HG03439 (cell line): ENCODE measurements at regions not wholly inside any gene's neighbourhood (a gene's known extent, or its start where the extent isn't known, plus 50 kb on each side); places are given as distances from the start of the nearest gene placed in this dataset.

Experiments used
- ATAC-seq: cut with Tn5 transposase; IDR thresholded peaks from one replicate; pipeline ENCODE4 v1.9.1; 2021; ENCODE audit warnings: mild to moderate bottlenecking, moderate library complexity; ENCODE audit not compliant: unreplicated experiment

- no peak for ATAC-seq
These were observed 79.0 kb upstream of the ODAD2 start for GRCh38 chr10:28077889-28078288.

- no peak for ATAC-seq
These were observed 76.5 kb upstream of the ODAD2 start for GRCh38 chr10:28075424-28075823.

- no peak for ATAC-seq
These were observed 73.7 kb upstream of the ODAD2 start for GRCh38 chr10:28072573-28072972.

GRCh38 chr10:28060031-28060607, 61.2 kb upstream of the ODAD2 start:
- ATAC-seq: no peak

- no peak for ATAC-seq
These were observed 59.9 kb upstream of the ODAD2 start for GRCh38 chr10:28058746-28059145.

GRCh38 chr10:28054228-28054860, 55.5 kb upstream of the ODAD2 start:
- ATAC-seq: no peak

- no peak for ATAC-seq
These were observed 50.4 kb upstream of the ODAD2 start for GRCh38 chr10:28049286-28049685.
